OCI-LY3 (cell line): ENCODE measurements at regions not wholly inside any gene's neighbourhood (a gene's known extent, or its start where the extent isn't known, plus 50 kb on each side); places are given as distances from the start of the nearest gene placed in this dataset.

Experiments
- H2AFZ ChIP-seq: fragments of 200-600, 300-600 bp; shearing (Covaris generic); 2 replicates; pipeline ENCODE4 v1.6.0; 2014; ENCODE audit warnings: antibody characterized with exemption, low read depth, low read length
- H3K27ac ChIP-seq: fragments of 200-600, 300-600 bp; sonication (generic); 2 replicates; pipeline ENCODE4 v1.5.1; 2014; ENCODE audit warnings: mild to moderate bottlenecking, low read length, moderate library complexity, mixed read lengths
- H3K27me3 ChIP-seq: fragments of 200-600, 300-600 bp; sonication (generic); 2 replicates; pipeline ENCODE4 v1.6.1; 2014; ENCODE audit warnings: low read depth, low read length, mixed read lengths
- H3K36me3 ChIP-seq: fragments of 200-600, 300-600 bp; sonication (generic); replicated peaks from 2 replicates; pipeline ENCODE3; 2014; ENCODE audit warnings: low read depth, low read length, mixed read lengths
- H3K4me1 ChIP-seq: fragments of 300-600, 200-600 bp; sonication (generic); 2 replicates; pipeline ENCODE4 v1.6.1; 2014; ENCODE audit warnings: low read length, mixed read lengths
- H3K4me2 ChIP-seq: fragments of 200-600, 300-600 bp; sonication (generic); 2 replicates; pipeline ENCODE4 v1.6.1; 2014; ENCODE audit warnings: low read length, mixed read lengths
- H3K4me3 ChIP-seq: fragments of 300-600, 200-600 bp; sonication (generic); 2 replicates; pipeline ENCODE4 v1.5.1; 2014; ENCODE audit warnings: antibody characterized with exemption, mild to moderate bottlenecking, low read length, moderate library complexity
- H3K79me2 ChIP-seq: fragments of 300-600, 200-600 bp; shearing (Covaris generic); 2 replicates; pipeline ENCODE4 v1.6.1; 2014; ENCODE audit warnings: mild to moderate bottlenecking, low read length, mixed read lengths
- H3K9ac ChIP-seq: fragments of 300-600, 200-600 bp; shearing (Covaris generic); 2 replicates; pipeline ENCODE4 v1.6.0; 2014; ENCODE audit warnings: mild to moderate bottlenecking, low read length, moderate library complexity
- H3K9me3 ChIP-seq: fragments of 200-600, 300-600 bp; shearing (Covaris generic); 2 replicates; pipeline ENCODE4 v1.6.1; 2014; ENCODE audit warnings: low read length, mixed read lengths; ENCODE audit not compliant: insufficient read depth
- H4K20me1 ChIP-seq: fragments of 200-600, 300-600 bp; sonication (generic); 2 replicates; pipeline ENCODE4 v1.6.1; 2016; ENCODE audit warnings: low read length, mixed read lengths; ENCODE audit not compliant: insufficient read depth
- EZH2phosphoT487 ChIP-seq: fragments of 200-600 bp; shearing (Covaris generic); IDR thresholded peaks from 2 replicates; pipeline ENCODE4 v1.6.1; 2018; ENCODE audit warnings: antibody characterized with exemption, mixed run types, low read depth
- TF ChIP-seq, protein P1 (sequence below): fragments of 200-600, 300-600 bp; sonication (generic); IDR thresholded peaks from 2 replicates; pipeline ENCODE4 v1.5.1; 2014; ENCODE audit warnings: antibody characterized with exemption, low read length, low read depth

DNA sequence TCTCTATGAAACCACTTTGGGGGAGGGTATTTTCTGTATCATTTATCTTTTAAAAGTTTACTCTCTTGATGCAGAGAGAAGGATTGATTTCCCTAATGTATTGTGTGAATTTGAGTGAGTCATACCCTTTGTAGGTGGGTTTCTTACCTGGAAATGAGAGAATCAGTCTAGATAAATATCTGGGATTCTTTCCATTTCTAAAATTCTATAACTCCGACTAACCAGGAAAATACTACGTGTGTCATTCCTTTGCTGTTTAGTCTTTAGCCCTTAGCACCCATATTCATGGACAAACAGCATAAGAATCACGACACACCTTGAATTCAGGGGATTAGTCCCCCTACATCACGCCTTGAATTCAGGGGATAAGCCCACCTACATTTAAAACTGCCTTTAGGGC lies 139.1 kb downstream of the GATA3 start:
- no peaks in the 10 kb centered on the region for H3K36me3 ChIP-seq
- no peak overlapping the region for H3K4me3 ChIP-seq
- H3K9ac ChIP-seq = no peak overlapping the region
- no peaks in the 10 kb centered on the region for H3K27me3 ChIP-seq
- no peaks in the 10 kb centered on the region for H3K9me3 ChIP-seq
- no peak overlapping the region for H3K4me2 ChIP-seq
- H3K27ac ChIP-seq = no peak overlapping the region
- H3K4me1 ChIP-seq = no peaks in the 10 kb centered on the region
- no peak for TF ChIP-seq EZH2phosphoT487
- no peak overlapping the region for H2AFZ ChIP-seq
- H3K79me2 ChIP-seq = no peaks in the 10 kb centered on the region
- H4K20me1 ChIP-seq = no peaks in the 10 kb centered on the region

DNA sequence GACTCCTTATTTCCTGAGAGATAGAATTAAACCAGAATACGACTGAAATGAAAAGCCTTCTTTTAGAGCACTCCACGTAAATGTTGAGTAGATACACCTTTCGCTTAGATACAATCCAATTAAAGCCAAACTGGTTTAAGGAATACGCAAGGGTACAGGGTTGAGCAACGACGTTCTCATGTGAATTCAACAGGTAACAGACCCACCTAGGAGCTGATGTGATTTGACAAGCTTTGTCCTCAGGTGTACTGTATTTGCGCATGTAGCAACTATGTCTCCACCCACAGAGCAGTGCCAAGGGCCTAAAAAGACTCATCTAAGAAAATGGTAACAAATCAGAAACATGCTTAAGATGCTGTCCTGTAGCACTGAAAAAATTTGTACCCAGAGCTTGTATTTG lies 139.6 kb downstream of the GATA3 start:
- no peak overlapping the region for H3K4me3 ChIP-seq
- H3K27me3 ChIP-seq = no peaks in the 10 kb centered on the region
- no peaks in the 10 kb centered on the region for H3K9me3 ChIP-seq
- H4K20me1 ChIP-seq = no peaks in the 10 kb centered on the region
- H3K9ac ChIP-seq = no peak overlapping the region
- H3K79me2 ChIP-seq = no peaks in the 10 kb centered on the region
- no peaks in the 10 kb centered on the region for H3K4me1 ChIP-seq
- TF ChIP-seq, protein P1, sequence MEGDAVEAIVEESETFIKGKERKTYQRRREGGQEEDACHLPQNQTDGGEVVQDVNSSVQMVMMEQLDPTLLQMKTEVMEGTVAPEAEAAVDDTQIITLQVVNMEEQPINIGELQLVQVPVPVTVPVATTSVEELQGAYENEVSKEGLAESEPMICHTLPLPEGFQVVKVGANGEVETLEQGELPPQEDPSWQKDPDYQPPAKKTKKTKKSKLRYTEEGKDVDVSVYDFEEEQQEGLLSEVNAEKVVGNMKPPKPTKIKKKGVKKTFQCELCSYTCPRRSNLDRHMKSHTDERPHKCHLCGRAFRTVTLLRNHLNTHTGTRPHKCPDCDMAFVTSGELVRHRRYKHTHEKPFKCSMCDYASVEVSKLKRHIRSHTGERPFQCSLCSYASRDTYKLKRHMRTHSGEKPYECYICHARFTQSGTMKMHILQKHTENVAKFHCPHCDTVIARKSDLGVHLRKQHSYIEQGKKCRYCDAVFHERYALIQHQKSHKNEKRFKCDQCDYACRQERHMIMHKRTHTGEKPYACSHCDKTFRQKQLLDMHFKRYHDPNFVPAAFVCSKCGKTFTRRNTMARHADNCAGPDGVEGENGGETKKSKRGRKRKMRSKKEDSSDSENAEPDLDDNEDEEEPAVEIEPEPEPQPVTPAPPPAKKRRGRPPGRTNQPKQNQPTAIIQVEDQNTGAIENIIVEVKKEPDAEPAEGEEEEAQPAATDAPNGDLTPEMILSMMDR = no peak
- TF ChIP-seq EZH2phosphoT487 = no peak
- H3K36me3 ChIP-seq = no peaks in the 10 kb centered on the region
- no peak overlapping the region for H2AFZ ChIP-seq
- H3K27ac ChIP-seq = no peak overlapping the region
- H3K4me2 ChIP-seq = no peak overlapping the region

DNA sequence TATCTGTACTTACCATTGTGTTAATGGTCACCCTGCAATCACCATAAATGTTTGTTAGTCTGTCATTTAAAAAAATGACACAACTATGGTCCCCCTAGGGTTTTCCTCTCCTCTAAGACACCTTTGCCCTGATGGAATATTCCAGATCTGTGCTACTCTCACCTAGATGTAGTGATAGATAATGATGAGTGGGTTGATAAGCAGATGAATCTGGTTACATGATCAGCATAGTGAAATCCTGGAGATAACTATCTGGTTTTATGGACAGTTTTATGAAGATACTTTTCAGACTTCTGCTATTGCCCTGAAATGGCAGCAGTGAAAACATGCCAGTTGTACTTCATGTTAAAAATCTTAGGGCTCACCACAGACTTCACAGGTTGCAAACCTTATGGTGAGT lies 152.4 kb downstream of the GATA3 start:
- H4K20me1 ChIP-seq = no peaks in the 10 kb centered on the region

DNA sequence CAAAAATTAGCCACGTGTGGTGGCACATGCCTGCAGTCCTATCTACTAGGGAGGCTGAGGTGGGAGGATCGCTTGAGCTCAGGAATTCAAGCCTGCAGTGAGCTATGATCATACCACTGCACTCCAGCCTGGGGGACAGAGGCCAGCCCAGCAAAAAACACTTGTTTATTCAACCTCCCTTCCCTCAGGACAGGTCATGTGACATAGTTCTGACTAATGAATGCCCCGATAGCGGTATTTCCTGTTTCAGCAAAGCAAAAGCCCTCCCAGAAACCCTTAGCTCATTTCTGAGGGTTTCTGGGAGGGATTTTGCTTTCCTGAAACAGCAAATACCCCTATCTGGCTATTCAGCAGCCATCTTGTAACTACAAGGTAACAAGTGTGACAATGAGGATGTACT lies 157.1 kb downstream of the GATA3 start:
- H3K4me2 ChIP-seq = no peak overlapping the region
- no peaks in the 10 kb centered on the region for H3K36me3 ChIP-seq
- no peaks in the 10 kb centered on the region for H4K20me1 ChIP-seq
- no peaks in the 10 kb centered on the region for H3K4me1 ChIP-seq
- H3K4me3 ChIP-seq = no peak overlapping the region
- H3K27me3 ChIP-seq = no peaks in the 10 kb centered on the region
- no peaks in the 10 kb centered on the region for H3K9me3 ChIP-seq
- no peak for TF ChIP-seq EZH2phosphoT487
- TF ChIP-seq, protein P1 = no peak
- H3K27ac ChIP-seq = no peak overlapping the region
- H3K79me2 ChIP-seq = no peaks in the 10 kb centered on the region
- no peak overlapping the region for H3K9ac ChIP-seq
- no peak overlapping the region for H2AFZ ChIP-seq

More for the DNA sequence above, 152.4 kb downstream of the GATA3 start:
- Histone ChIP-seq H3K9ac (no peak overlapping the region), H2AFZ (no peak overlapping the region), H3K4me3 (no peak overlapping the region), H3K9me3 (no peaks in the 10 kb centered on the region), H3K27me3 (no peaks in the 10 kb centered on the region), H3K27ac (no peak overlapping the region), H3K4me1 (no peaks in the 10 kb centered on the region), H3K79me2 (no peaks in the 10 kb centered on the region), H3K36me3 (no peaks in the 10 kb centered on the region), H3K4me2 (no peak overlapping the region)
- TF ChIP-seq, protein P1 = no peak
- TF ChIP-seq EZH2phosphoT487 = no peak

DNA sequence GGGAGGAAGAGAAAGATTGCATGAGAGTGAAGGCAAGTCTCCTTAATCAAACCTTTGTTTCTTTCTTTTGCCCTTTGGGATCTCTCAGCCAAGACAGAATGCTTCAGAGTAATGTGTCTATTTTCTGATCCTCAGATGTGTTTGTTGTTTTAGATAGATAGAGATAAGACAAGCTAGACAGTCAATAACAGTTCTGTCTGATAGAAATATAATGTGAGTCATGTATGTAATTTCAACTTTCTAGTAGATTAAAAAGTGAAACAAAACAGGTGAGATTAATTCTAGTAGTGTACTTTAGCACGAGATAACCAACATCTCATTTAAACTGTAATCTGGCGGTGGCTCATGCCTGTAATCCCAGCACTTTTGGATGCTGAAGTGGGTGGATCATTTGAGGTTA lies 159.2 kb downstream of the GATA3 start:
- Histone ChIP-seq H3K36me3 (no peaks in the 10 kb centered on the region), H4K20me1 (no peaks in the 10 kb centered on the region), H3K27me3 (no peaks in the 10 kb centered on the region), H2AFZ (no peak overlapping the region), H3K9me3 (no peaks in the 10 kb centered on the region), H3K4me3 (no peak overlapping the region), H3K9ac (no peak overlapping the region), H3K4me1 (no peaks in the 10 kb centered on the region), H3K4me2 (no peak overlapping the region), H3K79me2 (no peaks in the 10 kb centered on the region), H3K27ac (no peak overlapping the region)
- TF ChIP-seq EZH2phosphoT487 = no peak
- TF ChIP-seq, protein P1 = no peak
